SK-N-SH treated with all-trans-retinoic acid at 6 μM for 48 hours (cell line): ENCODE measurements at regions not wholly inside any gene's neighbourhood (a gene's known extent, or its start where the extent isn't known, plus 50 kb on each side); places are given as distances from the start of the nearest gene placed in this dataset.

Source experiments
- ARNTL ChIP-seq: fragments of 450-650 bp; formaldehyde crosslinking; IDR thresholded peaks from 2 replicates; pipeline ENCODE4 v1.5.0; 2020; ENCODE audit warnings: low read depth, mild to moderate bottlenecking, moderate library complexity, borderline replicate concordance
- CSDC2 ChIP-seq: fragments of 250-450 bp; sonication (Bioruptor Pico); IDR thresholded peaks from 2 replicates; pipeline ENCODE4 v1.5.0; 2020; ENCODE audit warnings: mild to moderate bottlenecking, moderate library complexity
- PATZ1 ChIP-seq: fragments of 250-450 bp; sonication (Bioruptor Pico); IDR thresholded peaks from 2 replicates; pipeline ENCODE4 v1.8.0; 2020; ENCODE audit warnings: mild to moderate bottlenecking, moderate library complexity, borderline replicate concordance
- RARB ChIP-seq: fragments of 250-450 bp; sonication (Bioruptor Pico); IDR thresholded peaks from 2 replicates; pipeline ENCODE4 v1.8.0; 2021; ENCODE audit warnings: mild to moderate bottlenecking, moderate library complexity
- SNAI2 ChIP-seq: fragments of 250-450 bp; sonication (Bioruptor Pico); IDR thresholded peaks from 2 replicates; pipeline ENCODE4 v1.5.0; 2020; ENCODE audit warnings: mild to moderate bottlenecking, moderate library complexity
- TOX ChIP-seq: fragments of 250-450 bp; sonication (Bioruptor Pico); IDR thresholded peaks from 2 replicates; pipeline ENCODE4 v1.8.0; 2021; ENCODE audit warnings: mild to moderate bottlenecking, moderate library complexity, borderline replicate concordance
- ZC3H10 ChIP-seq: fragments of 250-450 bp; sonication (Bioruptor Pico); IDR thresholded peaks from 2 replicates; pipeline ENCODE4 v1.5.1; 2021; ENCODE audit warnings: mild to moderate bottlenecking, moderate library complexity
- ZFP30 ChIP-seq: fragments of 450-650 bp; formaldehyde crosslinking; IDR thresholded peaks from 2 replicates; pipeline ENCODE4 v1.5.0; 2022; ENCODE audit warnings: mild to moderate bottlenecking, moderate library complexity
- ZNF70 ChIP-seq: fragments of 450-650 bp; formaldehyde crosslinking; IDR thresholded peaks from 2 replicates; pipeline ENCODE4 v1.5.0; 2020; ENCODE audit warnings: mild to moderate bottlenecking, moderate library complexity

- TF ChIP-seq RARB (CRISPR knock-in tag) (no peak), PATZ1 (CRISPR knock-in tag) (no peak), ZFP30 (CRISPR knock-in tag) (no peak), ZNF70 (CRISPR knock-in tag) (no peak), ARNTL (CRISPR knock-in tag) (no peak), CSDC2 (no peak), ZC3H10 (no peak), TOX (CRISPR knock-in tag) (no peak), SNAI2 (CRISPR knock-in tag) (no peak)
Measured at GRCh38 chr4:180769791-180770190, 1473.4 kb upstream of the TENM3 start.
